GM12872 (cell line): ENCODE measurements at regions not wholly inside any gene's neighbourhood (a gene's known extent, or its start where the extent isn't known, plus 50 kb on each side); places are given as distances from the start of the nearest gene placed in this dataset.

Source experiments
- CTCF ChIP-seq: IDR thresholded peaks from 3 replicates; pipeline ENCODE4 v1.5.1; 2011; ENCODE audit warnings: low read depth, mild to moderate bottlenecking, low read length, moderate library complexity; ENCODE audit not compliant: insufficient read depth

GRCh38 chr7:126215785-126216184 lies 1037.0 kb downstream of the GRM8 start:
- TF ChIP-seq CTCF: no peak

GRCh38 chr7:126213876-126214275 lies 1038.9 kb downstream of the GRM8 start:
- no peak for TF ChIP-seq CTCF

- TF ChIP-seq CTCF: no peak
Measured at GRCh38 chr7:126211875-126212274, 1040.9 kb downstream of the GRM8 start.

GRCh38 chr7:126210707-126211106 lies 1042.0 kb downstream of the GRM8 start:
- TF ChIP-seq CTCF: no peak

- TF ChIP-seq CTCF: no peak
Measured at GRCh38 chr7:126203185-126203584, 1049.6 kb downstream of the GRM8 start.

- no peak for TF ChIP-seq CTCF
Measured at GRCh38 chr7:126202177-126202576, 1050.6 kb downstream of the GRM8 start.

GRCh38 chr7:126185959-126186580 lies 1066.7 kb downstream of the GRM8 start:
- TF ChIP-seq CTCF: no peak

GRCh38 chr7:126179916-126180315 lies 1072.8 kb downstream of the GRM8 start:
- no peak for TF ChIP-seq CTCF
